GM19395 (cell line): ENCODE measurements at regions not wholly inside any gene's neighbourhood (a gene's known extent, or its start where the extent isn't known, plus 50 kb on each side); places are given as distances from the start of the nearest gene placed in this dataset.

ENCODE experiments used
- ATAC-seq: cut with Tn5 transposase; IDR thresholded peaks from one replicate; pipeline ENCODE4 v1.9.1; 2021; ENCODE audit warnings: mild to moderate bottlenecking, moderate library complexity; ENCODE audit not compliant: unreplicated experiment

GRCh38 chr1:194318790-194319280, 1132.4 kb upstream of the B3GALT2 start:
- no peak for ATAC-seq

DNA sequence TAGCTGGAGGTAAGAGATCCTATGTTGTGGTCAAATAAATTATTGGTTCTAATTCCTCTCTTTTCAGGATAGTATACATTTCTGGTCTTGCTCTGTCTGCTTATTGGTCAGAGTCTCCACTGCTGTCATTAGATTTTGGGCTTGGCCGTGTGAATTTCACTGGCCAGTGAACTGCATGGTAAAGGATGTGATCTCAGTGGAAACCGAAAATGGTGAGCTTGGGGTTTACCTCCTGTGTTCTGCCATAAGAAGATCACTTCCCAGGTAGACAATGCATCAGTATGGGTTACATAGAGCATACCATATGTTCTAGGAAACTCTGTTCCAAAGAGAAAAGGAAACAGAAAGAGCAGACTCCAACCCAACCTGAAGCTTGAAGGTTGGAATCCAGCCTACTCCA, 1123.3 kb upstream of the B3GALT2 start:
- no peak for ATAC-seq

- ATAC-seq = no peak
These were observed 1122.9 kb upstream of the B3GALT2 start for GRCh38 chr1:194309269-194309668.

- no peak for ATAC-seq
These were observed 1114.4 kb upstream of the B3GALT2 start for GRCh38 chr1:194300776-194301175.

- ATAC-seq = no peak
These were observed 1113.9 kb upstream of the B3GALT2 start for GRCh38 chr1:194300340-194300739.

DNA sequence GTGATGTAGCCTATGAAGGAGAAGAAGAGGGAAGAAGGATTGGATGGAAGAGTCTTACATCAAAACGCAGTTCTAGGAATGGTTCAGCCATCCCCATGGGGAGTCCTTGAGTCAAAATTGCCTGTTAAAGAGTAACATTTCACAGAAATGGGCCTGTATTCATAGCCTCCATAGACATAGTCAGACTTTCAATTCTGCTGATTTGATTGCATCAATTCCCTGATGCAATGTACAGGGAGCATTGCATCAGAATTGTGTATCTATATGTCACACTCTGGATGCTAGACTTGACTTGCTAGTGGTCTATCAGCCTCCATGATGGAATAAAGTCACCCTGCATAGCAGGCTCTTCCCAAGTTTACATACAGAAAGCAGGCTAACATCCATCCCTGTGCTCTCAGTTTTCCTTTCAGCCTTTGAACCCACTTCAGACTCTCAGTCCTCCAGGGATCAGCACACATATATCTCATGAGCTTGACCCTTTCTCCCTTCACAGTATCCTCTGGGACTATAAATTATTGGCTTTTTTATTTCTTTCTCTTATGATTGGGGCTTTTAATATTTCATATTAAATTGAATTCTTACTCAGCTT, 1111.7 kb upstream of the B3GALT2 start:
- no peak for ATAC-seq

DNA sequence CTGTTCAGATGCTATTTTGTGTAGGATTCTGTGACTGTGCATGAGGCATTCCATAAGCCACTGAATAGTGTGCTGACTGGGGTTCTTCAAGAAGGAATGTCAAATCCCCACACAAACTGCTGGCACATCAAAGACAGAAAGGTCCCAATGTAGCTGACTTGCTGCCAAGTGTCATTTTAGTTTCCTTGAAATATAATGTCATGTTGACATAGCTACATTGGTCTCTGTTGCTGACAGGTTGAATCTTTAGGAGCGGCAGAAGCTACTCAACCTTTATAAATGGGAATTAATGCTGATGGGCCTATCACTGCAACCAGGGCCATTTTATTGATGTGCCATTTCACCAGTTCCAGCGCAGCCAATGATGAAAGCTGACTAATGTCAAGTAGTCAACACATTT, 1110.7 kb upstream of the B3GALT2 start:
- no peak for ATAC-seq

DNA sequence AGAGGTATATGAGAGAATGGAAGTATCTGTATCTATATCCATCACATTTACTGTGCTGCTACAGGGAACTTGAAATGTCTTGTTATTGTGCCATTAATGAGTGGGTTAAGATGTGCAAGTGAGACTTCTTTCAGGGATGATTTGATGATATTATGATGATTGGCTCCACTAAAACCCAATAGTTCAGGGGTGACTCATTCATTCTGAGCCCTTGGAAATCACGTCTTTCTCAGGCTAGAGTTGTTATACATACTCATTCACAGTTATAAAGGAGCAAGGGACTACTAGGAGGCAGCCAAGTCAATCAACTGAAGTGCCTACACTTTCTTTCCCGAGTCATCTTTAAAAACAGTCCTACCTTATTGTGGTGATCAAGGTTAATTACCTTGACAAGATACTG, 1109.8 kb upstream of the B3GALT2 start:
- no peak for ATAC-seq

DNA sequence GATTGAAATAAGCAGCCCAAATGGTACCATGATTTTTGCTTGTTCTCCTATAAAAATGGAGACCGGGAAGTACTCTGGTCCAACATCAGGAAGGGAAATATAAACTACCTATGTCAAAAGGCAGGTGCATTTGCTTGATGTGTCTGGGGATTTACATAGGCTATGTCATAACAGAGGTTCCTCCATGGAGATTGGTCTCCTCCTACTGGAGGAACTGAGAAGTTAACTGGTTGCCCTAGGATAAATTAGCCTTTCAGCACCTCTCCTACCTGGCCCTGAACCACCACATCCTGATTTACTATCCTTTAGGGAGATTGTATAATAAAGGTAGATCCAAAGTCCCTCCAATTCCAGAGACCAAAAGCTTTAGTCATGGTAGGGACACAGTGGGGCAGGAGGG, 1109.3 kb upstream of the B3GALT2 start:
- peak; percentile 92 for ATAC-seq

DNA sequence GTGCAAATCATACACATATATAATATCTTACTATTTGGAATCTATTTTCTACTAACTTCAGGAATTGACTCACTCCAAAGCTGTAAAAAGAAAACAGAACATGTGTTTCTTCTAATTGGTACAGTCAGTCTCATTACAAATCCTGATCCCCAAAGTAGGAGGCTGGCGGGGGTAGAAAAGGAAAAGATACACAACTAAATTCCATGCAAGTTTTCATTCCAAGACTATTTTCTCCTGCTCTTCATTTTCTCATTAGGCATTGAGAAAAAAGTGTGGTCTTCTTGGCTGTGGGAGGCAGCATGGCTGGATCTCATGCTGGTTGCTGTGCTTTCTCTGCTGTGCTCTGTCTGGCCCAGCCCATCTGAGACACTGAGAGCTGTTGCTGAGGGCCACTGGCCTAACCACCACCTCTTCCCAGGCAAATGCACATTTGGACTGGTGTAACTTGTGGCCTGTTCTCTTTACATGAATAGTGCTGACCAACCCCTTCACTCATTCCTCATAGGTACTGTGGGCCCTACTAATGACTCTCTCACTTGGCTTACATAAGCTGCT, 1107.5 kb upstream of the B3GALT2 start:
- ATAC-seq = no peak

- no peak for ATAC-seq
These were observed 1106.6 kb upstream of the B3GALT2 start for GRCh38 chr1:194292966-194293365.

- peak; percentile 97 for ATAC-seq
These were observed 1103.3 kb upstream of the B3GALT2 start for GRCh38 chr1:194289569-194290266.

GRCh38 chr1:194288238-194288637, 1101.8 kb upstream of the B3GALT2 start:
- ATAC-seq = no peak

DNA sequence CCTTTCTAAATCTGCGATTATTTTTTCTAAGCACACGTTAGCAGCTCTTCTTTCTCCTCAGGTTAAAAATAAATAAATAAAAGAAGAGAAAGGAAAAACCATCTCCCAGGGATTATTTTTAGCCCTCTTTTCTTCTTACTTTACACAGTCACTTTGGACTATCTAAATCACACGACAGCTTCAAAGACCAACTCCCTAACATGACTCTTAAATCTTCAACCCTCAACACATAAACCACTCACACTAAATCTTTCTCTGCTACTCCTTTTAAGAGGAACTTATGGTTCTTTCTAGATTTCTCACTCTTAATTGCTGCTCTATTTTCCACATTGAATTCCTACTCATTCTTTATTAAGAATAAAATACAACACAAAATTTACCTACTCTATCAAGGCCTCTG, 1095.0 kb upstream of the B3GALT2 start:
- no peak for ATAC-seq

DNA sequence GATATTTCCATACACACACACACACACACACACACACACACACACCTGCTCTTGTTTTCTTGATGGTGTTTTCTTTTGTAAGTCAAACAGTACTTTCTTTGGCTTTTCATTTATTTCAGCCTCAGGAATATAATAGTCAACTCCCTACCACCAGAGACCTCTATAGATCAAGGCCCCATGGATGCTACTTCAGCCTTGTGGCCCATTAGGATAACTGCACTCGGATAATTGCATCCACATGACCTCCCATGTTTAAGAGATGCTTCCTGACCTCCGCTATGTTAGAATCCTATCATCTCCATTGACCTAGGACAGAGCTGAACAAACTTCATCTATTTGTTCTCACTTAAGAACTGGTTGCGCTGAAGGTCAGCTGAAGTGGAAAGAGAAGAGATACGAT, 1094.0 kb upstream of the B3GALT2 start:
- ATAC-seq = no peak

DNA sequence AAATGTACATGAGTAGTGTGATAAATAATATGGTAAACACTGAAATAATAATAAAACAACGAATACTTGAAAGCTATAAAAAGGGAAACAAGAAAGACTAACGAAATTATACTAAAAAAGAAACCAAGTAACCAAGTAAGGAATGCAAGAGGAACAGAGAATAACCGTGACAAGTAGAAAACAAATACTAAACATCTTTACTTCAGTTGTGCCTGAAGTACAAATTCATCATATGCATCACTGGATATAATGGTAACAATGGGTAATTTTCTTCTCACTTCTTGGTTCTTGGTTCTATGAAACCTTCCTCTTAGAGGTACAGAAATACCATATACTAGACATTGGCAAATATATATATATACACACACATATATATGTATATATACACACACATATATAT, 1093.6 kb upstream of the B3GALT2 start:
- peak; percentile 93 for ATAC-seq

DNA sequence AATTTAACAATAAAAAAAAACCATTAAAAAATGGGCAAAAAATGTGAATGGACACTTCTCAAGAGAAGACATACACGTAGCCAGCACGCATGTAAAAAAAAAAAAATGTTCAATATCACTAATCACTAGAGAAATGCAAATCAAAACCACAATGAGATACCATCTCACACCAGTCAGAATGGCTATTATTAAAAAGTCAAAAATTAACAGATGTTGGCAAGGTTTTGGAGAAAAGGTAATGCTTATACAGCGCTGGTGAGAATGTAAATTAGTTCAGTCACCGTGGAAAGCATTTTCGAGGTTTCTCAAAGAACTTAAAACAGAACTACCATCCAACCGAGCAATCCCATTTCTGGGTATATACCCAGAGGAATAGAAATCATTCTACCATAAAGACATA, 1091.5 kb upstream of the B3GALT2 start:
- peak; percentile 40 for ATAC-seq

DNA sequence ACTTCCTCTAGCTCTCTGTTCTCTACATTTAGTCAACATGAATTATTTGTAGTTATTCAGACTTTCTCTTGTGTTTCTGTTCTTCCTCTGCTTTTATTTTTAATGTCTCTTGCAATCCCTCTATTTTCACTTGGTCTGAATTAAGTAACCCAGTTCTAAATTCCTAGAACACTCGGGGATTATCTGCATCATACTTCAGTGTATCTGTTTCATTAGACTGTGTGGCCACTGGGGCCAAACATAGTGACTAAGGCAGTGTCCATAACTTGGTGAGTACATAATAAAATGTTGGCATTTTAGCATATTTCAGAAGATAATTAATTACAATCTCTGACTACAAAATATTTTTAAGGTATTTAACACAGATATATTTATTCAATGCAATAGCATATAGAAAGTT, 1087.2 kb upstream of the B3GALT2 start:
- no peak for ATAC-seq

DNA sequence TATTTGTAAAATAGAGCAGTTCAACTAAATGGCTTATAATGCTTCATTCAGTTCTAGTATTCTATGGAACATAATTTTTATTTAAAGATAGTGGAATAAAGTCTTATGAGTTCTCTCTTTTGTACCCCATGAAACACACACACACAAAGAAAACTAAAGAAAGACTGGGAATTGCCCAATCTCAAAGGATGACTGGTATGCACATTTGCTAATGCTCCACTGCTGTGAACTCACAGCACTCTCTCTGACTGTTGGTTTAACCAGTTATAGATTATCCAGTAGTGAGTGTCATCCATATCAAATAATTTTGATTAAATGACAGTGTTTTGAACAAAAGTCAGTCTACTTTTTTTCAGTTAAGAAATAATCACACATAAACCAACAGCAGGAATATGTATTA, 1082.4 kb upstream of the B3GALT2 start:
- no peak for ATAC-seq

- ATAC-seq = no peak
These were observed 1080.6 kb upstream of the B3GALT2 start for GRCh38 chr1:194267021-194267420.

DNA sequence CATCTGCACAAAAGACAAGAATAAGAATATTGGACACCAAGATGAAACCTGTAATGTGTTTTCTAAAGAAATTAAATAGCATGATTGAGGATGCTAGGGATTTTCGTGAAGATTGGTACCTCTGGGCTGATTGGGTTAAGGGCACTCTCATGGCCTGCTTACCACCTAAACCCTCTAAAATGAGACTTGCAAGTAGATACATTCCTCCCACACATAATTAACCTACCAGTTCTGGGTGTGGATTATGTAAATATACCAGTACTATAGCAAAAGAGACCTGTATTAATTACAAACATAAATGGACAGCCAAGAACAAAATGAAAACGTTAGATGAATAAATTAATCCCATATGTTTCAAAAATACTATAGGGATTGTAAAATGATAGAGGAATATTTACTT, 1069.6 kb upstream of the B3GALT2 start:
- no peak for ATAC-seq

GRCh38 chr1:194252199-194252598, 1065.8 kb upstream of the B3GALT2 start:
- ATAC-seq = no peak
